Activated CD4-positive, alpha-beta T cell treated with anti-CD3 and anti-CD28 coated beads, Interleukin-2, Interleukin-4, amounts not matched to agents 100 ng/mL and 50 ng/mL, durations not matched to agents 16 hours and 8 hours (primary cell): ENCODE measurements at regions not wholly inside any gene's neighbourhood (a gene's known extent, or its start where the extent isn't known, plus 50 kb on each side); places are given as distances from the start of the nearest gene placed in this dataset.

Experiments used
- DNase-seq: peaks from one replicate; pipeline ENCODE4 v3.0.0-alpha.2; 2020; ENCODE audit warnings: low spot score

GRCh38 chr2:38450509-38450908 lies 73.4 kb upstream of the ATL2 start:
- no peak for DNase-seq

- DNase-seq = no peak
Measured at GRCh38 chr2:38448692-38449410, 71.8 kb upstream of the ATL2 start.

- no peak for DNase-seq
Measured at GRCh38 chr2:38446906-38447561, 70.0 kb upstream of the ATL2 start.

- DNase-seq = no peak
Measured at GRCh38 chr2:38446418-38446817, 69.3 kb upstream of the ATL2 start.

GRCh38 chr2:38444247-38444646 lies 67.2 kb upstream of the ATL2 start:
- DNase-seq = no peak

- DNase-seq = no peak
Measured at GRCh38 chr2:38442643-38443541, 65.8 kb upstream of the ATL2 start.

GRCh38 chr2:38441346-38441745 lies 64.3 kb upstream of the ATL2 start:
- DNase-seq = no peak

- DNase-seq = no peak
Measured at GRCh38 chr2:38440655-38441054, 63.6 kb upstream of the ATL2 start.

- no peak for DNase-seq
Measured at GRCh38 chr2:38439863-38440262, 62.8 kb upstream of the ATL2 start.

- DNase-seq = peak; percentile 17
Measured at GRCh38 chr2:38438883-38439612, 62.0 kb upstream of the ATL2 start.

GRCh38 chr2:38438133-38438882 lies 61.2 kb upstream of the ATL2 start:
- no peak for DNase-seq

- DNase-seq = no peak
Measured at GRCh38 chr2:38436227-38436664, 59.2 kb upstream of the ATL2 start.

GRCh38 chr2:38435775-38436174 lies 58.7 kb upstream of the ATL2 start:
- no peak for DNase-seq

GRCh38 chr2:38434595-38434994 lies 57.5 kb upstream of the ATL2 start:
- DNase-seq = no peak

GRCh38 chr2:38433607-38433975 lies 56.5 kb upstream of the ATL2 start:
- no peak for DNase-seq

GRCh38 chr2:38432820-38433606 lies 55.9 kb upstream of the ATL2 start:
- DNase-seq = no peak

- DNase-seq = no peak
Measured at GRCh38 chr2:38430597-38431207, 53.6 kb upstream of the ATL2 start.

GRCh38 chr2:38430196-38430595 lies 53.1 kb upstream of the ATL2 start:
- DNase-seq = no peak

GRCh38 chr2:38427936-38428335 lies 50.9 kb upstream of the ATL2 start:
- no peak for DNase-seq

- DNase-seq = no peak
Measured at GRCh38 chr2:38427054-38427453, 50.0 kb upstream of the ATL2 start.
